NB4 (cell line): ENCODE measurements at regions not wholly inside any gene's neighbourhood (a gene's known extent, or its start where the extent isn't known, plus 50 kb on each side); places are given as distances from the start of the nearest gene placed in this dataset.

Experiments used
- POLR2A ChIP-seq: IDR thresholded peaks from 2 replicates; pipeline ENCODE4 v1.6.1; 2011; ENCODE audit warnings: mild to moderate bottlenecking; ENCODE audit not compliant: insufficient read length; ENCODE audit errors: extremely low read depth
- TF ChIP-seq, protein P1 (sequence below): IDR thresholded peaks from one replicate; pipeline ENCODE4 v1.5.1; 2012; ENCODE audit warnings: low read depth, low read length
- TF ChIP-seq, protein P2 (sequence below): IDR thresholded peaks from 2 replicates; pipeline ENCODE4 v1.6.1; 2011; ENCODE audit warnings: low read depth, low read length

DNA sequence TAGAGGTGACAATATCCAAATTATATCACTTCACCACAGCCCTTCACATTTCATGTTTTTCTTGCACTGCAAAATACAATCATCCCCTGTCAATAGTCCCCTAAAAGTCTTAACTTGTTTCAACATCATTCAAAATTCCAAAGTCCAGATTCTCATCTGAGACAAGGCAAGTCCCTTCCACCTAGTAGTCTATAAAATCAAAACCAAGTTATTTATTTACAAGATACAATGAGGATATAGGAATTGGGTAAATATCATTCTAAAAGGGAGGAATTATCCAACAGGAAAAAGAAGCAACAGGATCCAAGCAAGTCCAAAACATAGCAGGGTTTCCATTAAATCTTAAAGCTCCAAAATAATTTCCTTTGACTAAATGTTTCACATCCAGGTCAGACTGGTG lies 1076.1 kb upstream of the TMEFF2 start:
- TF ChIP-seq, protein P1, sequence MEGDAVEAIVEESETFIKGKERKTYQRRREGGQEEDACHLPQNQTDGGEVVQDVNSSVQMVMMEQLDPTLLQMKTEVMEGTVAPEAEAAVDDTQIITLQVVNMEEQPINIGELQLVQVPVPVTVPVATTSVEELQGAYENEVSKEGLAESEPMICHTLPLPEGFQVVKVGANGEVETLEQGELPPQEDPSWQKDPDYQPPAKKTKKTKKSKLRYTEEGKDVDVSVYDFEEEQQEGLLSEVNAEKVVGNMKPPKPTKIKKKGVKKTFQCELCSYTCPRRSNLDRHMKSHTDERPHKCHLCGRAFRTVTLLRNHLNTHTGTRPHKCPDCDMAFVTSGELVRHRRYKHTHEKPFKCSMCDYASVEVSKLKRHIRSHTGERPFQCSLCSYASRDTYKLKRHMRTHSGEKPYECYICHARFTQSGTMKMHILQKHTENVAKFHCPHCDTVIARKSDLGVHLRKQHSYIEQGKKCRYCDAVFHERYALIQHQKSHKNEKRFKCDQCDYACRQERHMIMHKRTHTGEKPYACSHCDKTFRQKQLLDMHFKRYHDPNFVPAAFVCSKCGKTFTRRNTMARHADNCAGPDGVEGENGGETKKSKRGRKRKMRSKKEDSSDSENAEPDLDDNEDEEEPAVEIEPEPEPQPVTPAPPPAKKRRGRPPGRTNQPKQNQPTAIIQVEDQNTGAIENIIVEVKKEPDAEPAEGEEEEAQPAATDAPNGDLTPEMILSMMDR, result no peak
- no peak for TF ChIP-seq POLR2A
- TF ChIP-seq, protein P2, sequence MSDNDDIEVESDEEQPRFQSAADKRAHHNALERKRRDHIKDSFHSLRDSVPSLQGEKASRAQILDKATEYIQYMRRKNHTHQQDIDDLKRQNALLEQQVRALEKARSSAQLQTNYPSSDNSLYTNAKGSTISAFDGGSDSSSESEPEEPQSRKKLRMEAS, result no peak
